ENCODE measurements at regions not wholly inside any gene's neighbourhood (a gene's known extent, or its start where the extent isn't known, plus 50 kb on each side); places are given as distances from the start of the nearest gene placed in this dataset.

DNA sequence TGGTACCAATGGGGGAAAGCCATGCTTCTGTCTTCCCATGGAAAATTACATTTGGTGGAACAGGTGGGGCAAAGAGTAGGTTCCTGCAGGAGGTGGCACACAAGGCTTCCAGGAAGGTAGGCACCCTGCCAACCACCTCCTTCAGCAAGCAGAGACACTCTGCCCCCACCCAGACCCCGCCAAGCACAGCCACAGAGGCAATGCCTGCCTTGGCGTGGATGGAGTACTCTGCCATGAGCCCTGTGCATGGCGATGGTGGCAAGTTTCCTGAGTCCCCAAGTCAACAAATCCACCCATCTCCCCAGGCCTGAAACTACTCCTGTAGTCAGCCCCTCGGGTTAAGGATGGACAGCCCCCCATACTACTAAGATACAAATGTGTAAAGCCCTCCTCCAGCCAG lies 119.2 kb upstream of the GNAO1 start:
- H3K27me3 ChIP-seq (replicated peaks), result no peaks in the 10 kb centered on the region
- TF ChIP-seq, protein P1, sequence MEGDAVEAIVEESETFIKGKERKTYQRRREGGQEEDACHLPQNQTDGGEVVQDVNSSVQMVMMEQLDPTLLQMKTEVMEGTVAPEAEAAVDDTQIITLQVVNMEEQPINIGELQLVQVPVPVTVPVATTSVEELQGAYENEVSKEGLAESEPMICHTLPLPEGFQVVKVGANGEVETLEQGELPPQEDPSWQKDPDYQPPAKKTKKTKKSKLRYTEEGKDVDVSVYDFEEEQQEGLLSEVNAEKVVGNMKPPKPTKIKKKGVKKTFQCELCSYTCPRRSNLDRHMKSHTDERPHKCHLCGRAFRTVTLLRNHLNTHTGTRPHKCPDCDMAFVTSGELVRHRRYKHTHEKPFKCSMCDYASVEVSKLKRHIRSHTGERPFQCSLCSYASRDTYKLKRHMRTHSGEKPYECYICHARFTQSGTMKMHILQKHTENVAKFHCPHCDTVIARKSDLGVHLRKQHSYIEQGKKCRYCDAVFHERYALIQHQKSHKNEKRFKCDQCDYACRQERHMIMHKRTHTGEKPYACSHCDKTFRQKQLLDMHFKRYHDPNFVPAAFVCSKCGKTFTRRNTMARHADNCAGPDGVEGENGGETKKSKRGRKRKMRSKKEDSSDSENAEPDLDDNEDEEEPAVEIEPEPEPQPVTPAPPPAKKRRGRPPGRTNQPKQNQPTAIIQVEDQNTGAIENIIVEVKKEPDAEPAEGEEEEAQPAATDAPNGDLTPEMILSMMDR (IDR thresholded peaks at IDR 0.05; ENCODE audit: low read depth, low read length, missing control alignments), result no peak
- in situ Hi-C loops (cut with HindIII; ENCODE audit: low pct_ligation_motif_present, low sequenced_read_pairs), result no loop called here
- no peaks in the 10 kb centered on the region for H3K36me3 ChIP-seq (replicated peaks)
- no peak overlapping the region for H3K27ac ChIP-seq
- H3K4me3 ChIP-seq (ENCODE audit: low read depth, low read length), result no peak overlapping the region
- DNase-seq, result no peak

DNA sequence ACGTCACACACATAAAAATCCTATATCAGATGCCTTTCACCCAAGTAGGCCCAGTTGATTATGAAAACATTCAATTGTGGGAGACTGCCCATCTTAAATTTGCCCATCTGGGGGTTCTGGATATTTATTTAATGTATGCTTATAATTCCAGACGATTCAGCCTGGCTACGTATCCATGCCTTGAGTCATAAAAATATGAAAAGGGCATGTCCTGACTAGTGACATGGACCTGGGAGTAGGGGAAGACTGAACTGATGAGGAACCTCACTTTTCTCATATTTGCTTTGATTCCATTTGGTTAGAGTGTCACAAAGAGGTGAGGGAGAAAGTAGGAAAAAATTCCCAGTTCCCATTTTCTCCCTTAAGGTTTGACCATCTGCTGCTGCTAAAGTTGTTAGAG lies 122.5 kb upstream of the GNAO1 start:
- DNase-seq, result no peak
- TF ChIP-seq, protein P1 (IDR thresholded peaks at IDR 0.05; ENCODE audit: low read depth, low read length, missing control alignments), result no peak
- Histone ChIP-seq H3K36me3 (replicated peaks) (no peaks in the 10 kb centered on the region), H3K4me3 (ENCODE audit: low read depth, low read length) (no peak overlapping the region), H3K27me3 (replicated peaks) (no peaks in the 10 kb centered on the region), H3K27ac (no peak overlapping the region)
- in situ Hi-C loops (cut with HindIII; ENCODE audit: low pct_ligation_motif_present, low sequenced_read_pairs), result no loop called here

DNA sequence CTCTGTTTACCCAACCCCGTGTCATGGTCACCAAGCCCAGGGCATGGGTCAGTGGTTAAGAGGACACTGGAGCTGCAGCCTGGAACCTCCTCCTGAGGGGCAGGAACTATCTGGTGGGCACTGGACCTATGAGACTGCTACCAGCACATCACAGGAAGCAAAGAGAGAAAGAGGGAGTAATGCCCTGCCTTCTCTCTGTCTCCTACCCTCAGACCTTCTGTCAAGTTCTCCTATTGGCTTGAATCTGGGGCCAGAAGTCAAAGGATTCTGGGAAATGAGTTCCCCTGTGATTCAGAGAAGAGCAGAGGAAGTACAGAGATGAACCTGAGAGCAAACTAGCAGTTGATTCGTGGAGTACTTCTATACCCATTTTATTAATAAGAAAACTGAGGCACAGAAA lies 123.0 kb upstream of the GNAO1 start:
- Histone ChIP-seq H3K4me3 (ENCODE audit: low read depth, low read length) (no peak overlapping the region), H3K36me3 (replicated peaks) (no peaks in the 10 kb centered on the region), H3K27me3 (replicated peaks) (no peaks in the 10 kb centered on the region), H3K27ac (no peak overlapping the region)
- no peak for DNase-seq
- in situ Hi-C loops (cut with HindIII; ENCODE audit: low pct_ligation_motif_present, low sequenced_read_pairs), result no loop called here
- TF ChIP-seq, protein P1 (IDR thresholded peaks at IDR 0.05; ENCODE audit: low read depth, low read length, missing control alignments), result no peak

DNA sequence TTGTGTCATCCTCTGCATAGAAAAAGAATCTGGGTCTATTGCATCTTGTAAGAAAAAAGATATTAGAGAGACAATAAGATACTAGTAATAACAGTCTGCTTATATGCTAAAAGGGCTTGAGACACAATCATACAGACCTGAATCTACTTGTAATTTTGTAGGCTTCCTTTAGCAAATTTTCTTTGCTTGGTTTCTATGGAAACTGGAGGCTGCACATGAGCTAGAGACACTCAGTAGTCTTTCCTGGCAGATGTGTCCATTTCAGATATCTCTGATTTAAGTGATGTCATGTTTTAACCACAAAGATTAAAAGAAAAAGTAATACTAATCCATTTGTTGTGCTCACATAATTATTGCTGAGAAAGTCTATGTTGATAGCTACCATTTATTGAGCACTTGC lies 123.9 kb upstream of the GNAO1 start:
- no peak for DNase-seq
- H3K27ac ChIP-seq, result no peak overlapping the region
- no peak overlapping the region for H3K4me3 ChIP-seq (ENCODE audit: low read depth, low read length)
- in situ Hi-C loops (cut with HindIII; ENCODE audit: low pct_ligation_motif_present, low sequenced_read_pairs), result no loop called here
- H3K27me3 ChIP-seq (replicated peaks), result no peaks in the 10 kb centered on the region
- TF ChIP-seq, protein P1 (IDR thresholded peaks at IDR 0.05; ENCODE audit: low read depth, low read length, missing control alignments), result no peak
- H3K36me3 ChIP-seq (replicated peaks), result no peaks in the 10 kb centered on the region

DNA sequence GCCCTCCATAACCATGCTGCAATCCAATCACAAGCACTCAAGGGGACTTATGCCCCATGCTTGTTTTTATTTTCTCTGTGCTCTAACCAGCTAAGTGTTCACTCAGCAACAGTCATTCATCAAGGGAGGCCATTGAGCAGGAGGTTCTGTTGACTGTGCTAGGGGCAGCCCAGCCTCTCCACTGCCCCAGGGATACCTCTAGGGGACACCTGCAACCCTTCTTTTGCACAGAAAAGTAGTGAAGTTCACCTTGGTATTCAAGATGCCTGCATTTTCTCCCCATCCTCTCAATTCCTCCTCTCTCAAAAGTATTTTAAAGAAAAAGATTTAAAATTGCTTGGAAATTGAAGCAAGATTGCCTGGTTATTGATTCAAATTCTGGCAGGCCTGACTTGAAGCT lies 124.7 kb upstream of the GNAO1 start:
- in situ Hi-C loops (cut with HindIII; ENCODE audit: low pct_ligation_motif_present, low sequenced_read_pairs), result no loop called here
- Histone ChIP-seq H3K4me3 (ENCODE audit: low read depth, low read length) (no peak overlapping the region), H3K36me3 (replicated peaks) (no peaks in the 10 kb centered on the region), H3K27ac (no peak overlapping the region), H3K27me3 (replicated peaks) (no peaks in the 10 kb centered on the region)
- TF ChIP-seq, protein P1 (IDR thresholded peaks at IDR 0.05; ENCODE audit: low read depth, low read length, missing control alignments), result no peak
- no peak for DNase-seq

DNA sequence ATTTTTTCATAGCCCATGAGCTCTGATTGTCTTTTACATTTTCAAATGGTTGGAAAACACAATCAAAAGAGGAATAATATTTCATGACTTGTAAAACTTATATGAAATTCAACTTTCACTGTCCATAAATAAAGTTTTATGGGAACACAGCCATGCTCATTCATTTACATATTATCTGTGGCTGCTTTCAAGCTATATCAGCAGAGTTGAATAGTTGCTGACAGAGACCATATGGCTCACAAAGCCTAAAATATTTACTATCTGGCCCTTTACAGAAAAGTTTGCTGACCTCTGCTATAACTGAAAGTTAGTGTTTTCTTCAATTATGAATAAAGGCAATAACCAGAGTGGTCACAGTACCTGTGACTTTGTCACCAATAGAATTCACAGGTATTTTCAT lies 128.2 kb upstream of the GNAO1 start:
- Histone ChIP-seq H3K27me3 (replicated peaks) (no peaks in the 10 kb centered on the region), H3K27ac (no peak overlapping the region), H3K4me3 (ENCODE audit: low read depth, low read length) (no peak overlapping the region), H3K36me3 (replicated peaks) (no peaks in the 10 kb centered on the region)
- DNase-seq, result no peak
- TF ChIP-seq, protein P1 (IDR thresholded peaks at IDR 0.05; ENCODE audit: low read depth, low read length, missing control alignments), result no peak
- in situ Hi-C loops (cut with HindIII; ENCODE audit: low pct_ligation_motif_present, low sequenced_read_pairs), result no loop called here

Data from brain microvascular endothelial cell (primary cell).